ENCODE measurements at regions not wholly inside any gene's neighbourhood (a gene's known extent, or its start where the extent isn't known, plus 50 kb on each side); places are given as distances from the start of the nearest gene placed in this dataset.

GRCh38 chr12:111297703-111298426, 71.0 kb downstream of the PHETA1 start:
- no peak for TF ChIP-seq CTCF (conservative IDR thresholded peaks at IDR 0.05)
- H3K27ac ChIP-seq: no peak overlapping the region

GRCh38 chr12:111296906-111297463, 71.9 kb downstream of the PHETA1 start:
- no peak overlapping the region for H3K27ac ChIP-seq
- TF ChIP-seq CTCF (conservative IDR thresholded peaks at IDR 0.05): no peak

GRCh38 chr12:111295176-111295575, 73.7 kb downstream of the PHETA1 start:
- TF ChIP-seq CTCF (conservative IDR thresholded peaks at IDR 0.05): no peak
- H3K27ac ChIP-seq: no peak overlapping the region

- TF ChIP-seq CTCF (conservative IDR thresholded peaks at IDR 0.05): no peak
These were observed 75.5 kb downstream of the PHETA1 start for GRCh38 chr12:111293266-111294009.

GRCh38 chr12:111291357-111291756, 77.5 kb downstream of the PHETA1 start:
- TF ChIP-seq CTCF (conservative IDR thresholded peaks at IDR 0.05): no peak
- no peak overlapping the region for H3K27ac ChIP-seq

More at GRCh38 chr12:111293266-111294009, 75.5 kb downstream of the PHETA1 start:
- no peak overlapping the region for H3K27ac ChIP-seq

GRCh38 chr12:111288771-111289170, 80.1 kb downstream of the PHETA1 start:
- TF ChIP-seq CTCF (conservative IDR thresholded peaks at IDR 0.05): no peak
- H3K27ac ChIP-seq: no peak overlapping the region

GRCh38 chr12:111287125-111287900, 81.6 kb downstream of the PHETA1 start:
- no peak for TF ChIP-seq CTCF (conservative IDR thresholded peaks at IDR 0.05)
- H3K27ac ChIP-seq: no peak overlapping the region
